IPS DF 4.7 (cell line): ENCODE measurements at regions not wholly inside any gene's neighbourhood (a gene's known extent, or its start where the extent isn't known, plus 50 kb on each side); places are given as distances from the start of the nearest gene placed in this dataset.
"Not testable (repeated sequence)": the region's sequence is repeated elsewhere in the genome, so short reads cannot be mapped to it uniquely, and the experiment has no call there.

Experiments used
- DNase-seq: peaks from one replicate; pipeline ENCODE4 v3.0.0-alpha.2; 2013; ENCODE audit warnings: low spot score; ENCODE audit errors: extremely low read depth

- DNase-seq: no peak
These were observed 160.2 kb upstream of the TBL1XR1 start for GRCh38 chr3:177357352-177358090.

GRCh38 chr3:177358091-177358976, 161.1 kb upstream of the TBL1XR1 start:
- no peak for DNase-seq

GRCh38 chr3:177358977-177359592, 161.8 kb upstream of the TBL1XR1 start:
- no peak for DNase-seq

- peak; percentile 95 for DNase-seq
These were observed 162.5 kb upstream of the TBL1XR1 start for GRCh38 chr3:177359593-177360357.

GRCh38 chr3:177361081-177361938, 164.0 kb upstream of the TBL1XR1 start:
- DNase-seq: no peak

- DNase-seq: no peak
These were observed 165.3 kb upstream of the TBL1XR1 start for GRCh38 chr3:177362626-177363025.

- DNase-seq: no peak
These were observed 167.0 kb upstream of the TBL1XR1 start for GRCh38 chr3:177364236-177364635.

GRCh38 chr3:177365294-177365693, 168.0 kb upstream of the TBL1XR1 start:
- not testable (repeated sequence) for DNase-seq

- no peak for DNase-seq
These were observed 170.5 kb upstream of the TBL1XR1 start for GRCh38 chr3:177367788-177368187.

GRCh38 chr3:177370246-177370822, 173.1 kb upstream of the TBL1XR1 start:
- no peak for DNase-seq

- no peak for DNase-seq
These were observed 173.9 kb upstream of the TBL1XR1 start for GRCh38 chr3:177371146-177371545.

- DNase-seq: no peak
These were observed 174.6 kb upstream of the TBL1XR1 start for GRCh38 chr3:177371888-177372287.

- no peak for DNase-seq
These were observed 177.0 kb upstream of the TBL1XR1 start for GRCh38 chr3:177374323-177374722.

- no peak for DNase-seq
These were observed 178.0 kb upstream of the TBL1XR1 start for GRCh38 chr3:177375316-177375715.

- no peak for DNase-seq
These were observed 179.9 kb upstream of the TBL1XR1 start for GRCh38 chr3:177377166-177377565.

GRCh38 chr3:177378168-177378567, 180.9 kb upstream of the TBL1XR1 start:
- no peak for DNase-seq

- DNase-seq: no peak
These were observed 181.8 kb upstream of the TBL1XR1 start for GRCh38 chr3:177379045-177379444.

GRCh38 chr3:177381070-177381469, 183.8 kb upstream of the TBL1XR1 start:
- no peak for DNase-seq

GRCh38 chr3:177382944-177383343, 185.7 kb upstream of the TBL1XR1 start:
- DNase-seq: no peak

- no peak for DNase-seq
These were observed 187.9 kb upstream of the TBL1XR1 start for GRCh38 chr3:177385186-177385585.
